GM18951 (cell line): ENCODE measurements at regions not wholly inside any gene's neighbourhood (a gene's known extent, or its start where the extent isn't known, plus 50 kb on each side); places are given as distances from the start of the nearest gene placed in this dataset.

Experiments used
- POLR2A ChIP-seq: IDR thresholded peaks from 4 replicates; pipeline ENCODE4 v1.6.1; 2011; ENCODE audit warnings: mild to moderate bottlenecking; ENCODE audit not compliant: insufficient read length, insufficient read depth; ENCODE audit errors: extremely low read depth
- in situ Hi-C: fragments of 300-500 bp; cut with MboI; formaldehyde crosslinking; loops from one replicate; pipeline ENCODE4 v1.12.0; 2022; ENCODE audit warnings: low sequenced_read_pairs, mixed read lengths, inconsistent platforms; ENCODE audit not compliant: unreplicated experiment

DNA sequence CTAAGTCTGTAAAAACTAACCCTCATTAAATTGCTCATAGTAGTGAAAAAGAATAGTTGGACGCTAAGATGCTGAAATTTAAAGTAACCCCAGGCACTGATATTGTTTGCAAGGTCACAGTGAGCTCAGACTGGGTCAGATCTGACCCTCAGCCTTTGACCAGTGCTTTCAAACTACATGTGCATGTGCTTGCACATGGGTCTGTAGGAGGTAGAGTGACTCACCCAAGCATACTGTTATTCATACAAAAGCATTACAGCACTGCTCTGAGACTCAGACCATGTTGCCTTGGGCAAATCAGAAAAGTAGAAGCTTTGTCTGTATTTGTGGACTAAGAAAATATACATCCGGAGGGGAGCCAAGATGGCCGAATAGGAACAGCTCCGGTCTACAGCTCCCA lies 326.4 kb upstream of the MARCKS start:
- in situ Hi-C loops = no loop called here
- no peak for TF ChIP-seq POLR2A

DNA sequence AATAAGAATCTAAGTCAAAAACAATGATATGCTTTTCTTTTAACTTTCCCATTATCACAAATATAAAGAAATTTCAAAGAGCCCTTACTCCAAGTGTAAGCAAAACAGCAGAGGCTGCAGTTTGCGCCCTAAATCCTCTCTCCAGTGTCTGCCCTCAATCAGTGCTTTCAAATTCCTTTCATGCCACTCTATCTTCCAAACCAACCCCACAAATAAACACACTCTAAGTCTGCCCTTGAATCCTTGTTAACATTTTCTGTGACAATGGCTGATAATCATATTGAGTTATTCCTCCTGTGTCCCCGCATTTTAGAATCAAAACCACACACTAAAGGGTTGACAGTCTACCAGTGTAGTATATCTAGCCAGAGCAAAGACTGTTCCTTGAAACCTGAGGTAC lies 317.9 kb upstream of the MARCKS start:
- no peak for TF ChIP-seq POLR2A
- in situ Hi-C loops = no loop called here

DNA sequence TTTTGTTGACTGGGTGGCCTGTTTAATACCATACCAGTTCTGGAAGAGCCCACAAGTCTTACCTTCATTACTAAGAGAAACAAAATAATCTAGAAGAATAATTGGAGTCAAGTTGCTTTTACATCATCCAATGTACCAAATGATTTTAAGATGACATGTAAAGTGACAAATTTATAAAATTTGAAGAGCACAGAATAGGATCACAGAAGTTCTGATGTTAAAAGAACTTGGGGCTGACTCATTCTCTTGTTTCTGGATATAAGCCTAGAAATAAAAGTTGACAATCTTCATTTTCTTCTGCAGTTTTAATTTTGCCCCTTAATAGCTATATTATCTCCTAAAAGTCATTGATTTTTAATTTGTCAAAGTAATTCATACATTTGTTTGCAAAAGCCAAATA lies 317.5 kb upstream of the MARCKS start:
- in situ Hi-C loops = no loop called here
- TF ChIP-seq POLR2A = no peak

DNA sequence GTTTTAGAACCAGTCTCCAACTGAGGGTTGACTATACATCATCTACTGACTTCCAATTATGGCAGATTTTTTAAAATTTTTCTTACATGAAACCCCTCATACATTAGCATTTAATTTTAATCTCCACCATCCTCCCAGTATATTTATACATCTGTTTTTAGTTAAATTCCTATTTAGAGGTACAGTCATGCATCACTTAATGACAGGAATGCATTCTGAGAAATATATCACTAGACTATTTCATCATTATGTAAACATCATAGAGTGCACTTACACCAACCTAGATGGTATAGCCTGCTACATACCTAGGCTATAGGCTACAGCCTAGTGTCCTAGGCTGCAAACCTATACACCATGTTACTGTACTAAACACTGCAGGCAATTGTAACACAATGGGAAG lies 316.7 kb upstream of the MARCKS start:
- TF ChIP-seq POLR2A = no peak

DNA sequence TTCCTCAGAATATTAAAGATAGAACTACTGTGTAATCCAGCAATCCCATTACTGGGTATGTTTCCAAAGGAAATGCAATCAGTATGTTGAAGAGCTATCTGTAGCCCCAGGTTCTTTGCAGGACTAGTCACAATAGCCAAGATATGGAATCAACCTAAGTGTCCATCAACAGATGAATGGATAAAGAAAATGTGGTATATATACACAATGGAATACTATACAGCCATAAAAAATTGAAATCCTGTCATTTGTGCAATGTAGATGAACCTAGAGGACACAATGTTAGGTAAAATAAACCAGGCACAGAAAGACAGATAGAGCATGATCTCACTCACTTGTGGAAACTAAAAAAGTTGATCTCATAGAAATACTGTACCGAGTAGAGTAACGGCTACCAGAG lies 306.0 kb upstream of the MARCKS start:
- no peak for TF ChIP-seq POLR2A
- in situ Hi-C loops = no loop called here

More for the DNA sequence above, 316.7 kb upstream of the MARCKS start:
- in situ Hi-C loops = no loop called here

DNA sequence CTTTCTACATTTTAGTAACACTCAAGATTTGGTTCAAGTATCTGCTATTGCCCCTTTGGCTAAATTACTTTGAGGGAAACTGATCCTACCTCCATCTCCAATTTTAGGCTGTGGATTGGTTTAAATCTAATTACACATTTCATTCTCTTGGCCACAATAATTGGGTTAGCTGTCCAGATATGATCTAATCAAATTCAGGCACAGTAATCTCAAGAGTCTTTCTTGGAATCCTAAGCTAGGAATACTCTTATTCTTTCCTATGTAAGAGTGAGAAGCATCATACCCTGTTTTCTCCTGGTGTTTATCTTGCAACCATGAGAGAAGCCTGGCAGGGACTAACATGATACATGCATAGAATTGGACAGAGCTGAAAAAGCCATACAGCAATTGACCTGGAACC lies 300.4 kb upstream of the MARCKS start:
- TF ChIP-seq POLR2A = no peak
- in situ Hi-C loops = no loop called here

DNA sequence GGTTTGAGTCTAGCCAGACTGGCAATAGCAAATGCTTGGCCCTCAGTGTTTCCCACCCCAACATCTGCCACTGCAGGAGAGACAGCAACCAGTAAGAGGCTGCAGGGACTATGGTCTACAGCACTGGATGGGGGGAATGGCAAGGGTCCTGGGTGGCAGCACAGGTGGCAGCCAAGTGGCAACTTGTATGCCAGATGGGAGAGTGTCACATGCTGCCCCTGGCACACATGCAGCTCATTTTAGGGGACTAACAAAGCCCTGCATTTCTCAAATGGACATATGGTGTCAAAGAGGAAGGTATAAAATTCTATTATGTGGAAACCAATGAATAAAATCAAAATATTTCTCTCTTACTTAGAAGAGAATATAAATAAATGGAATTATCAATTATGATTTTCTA lies 298.7 kb upstream of the MARCKS start:
- no peak for TF ChIP-seq POLR2A
- in situ Hi-C loops = no loop called here

DNA sequence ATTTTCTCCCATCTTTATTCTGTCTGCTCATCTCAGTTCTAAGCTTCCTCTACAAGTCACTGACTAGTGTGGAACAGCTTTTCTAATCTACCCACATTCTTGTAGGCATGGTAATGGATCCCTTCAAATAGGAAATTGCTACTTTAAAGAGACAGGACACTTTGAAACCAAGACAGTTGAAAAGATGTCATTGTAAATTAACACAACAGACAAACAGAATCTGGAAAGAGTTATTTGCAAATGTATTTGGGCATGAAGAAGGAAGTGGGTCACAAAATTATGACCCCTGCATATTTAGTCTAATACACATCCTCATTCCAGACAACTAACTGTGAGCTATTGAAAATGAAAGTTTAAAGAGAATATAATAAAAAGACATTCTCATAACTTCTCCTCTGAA lies 298.2 kb upstream of the MARCKS start:
- no peak for TF ChIP-seq POLR2A
- in situ Hi-C loops = no loop called here

DNA sequence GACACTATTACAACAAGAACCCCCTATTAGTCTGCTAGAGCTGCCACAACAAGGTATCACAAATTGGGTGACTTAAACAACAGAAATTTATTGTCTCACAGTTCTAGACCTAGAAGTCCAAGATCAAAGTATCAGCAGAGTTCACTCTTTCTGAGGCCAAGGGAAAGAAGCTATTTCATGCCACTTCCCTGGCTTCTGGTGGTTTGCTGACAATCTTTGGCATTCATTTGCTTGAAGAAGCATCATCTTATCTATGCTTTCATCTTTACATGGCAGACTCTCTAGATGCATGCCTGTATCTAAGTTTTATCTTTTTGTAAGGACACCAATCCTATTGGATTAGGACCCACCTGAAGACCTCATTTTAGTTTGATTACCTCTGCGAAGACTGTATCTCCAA lies 296.8 kb upstream of the MARCKS start:
- in situ Hi-C loops = no loop called here
- no peak for TF ChIP-seq POLR2A

DNA sequence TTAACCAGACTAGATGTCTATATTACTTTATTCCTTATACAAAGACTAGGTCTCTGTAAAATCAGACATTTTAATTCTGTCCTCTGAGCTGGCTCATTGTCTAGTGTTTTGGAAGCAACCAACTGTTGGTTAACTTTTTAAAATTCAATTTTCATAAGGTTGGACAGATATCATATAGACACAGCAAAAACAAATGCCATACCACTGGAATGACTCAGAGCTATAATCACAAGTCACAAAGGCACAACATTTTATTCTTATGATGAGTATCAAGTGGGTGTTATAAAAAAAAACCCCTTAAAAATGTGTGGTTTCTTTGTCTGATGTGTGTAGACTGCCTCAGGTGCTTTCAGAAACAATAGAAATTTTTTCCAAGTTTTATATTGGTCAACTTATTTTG lies 296.2 kb upstream of the MARCKS start:
- in situ Hi-C loops = no loop called here
- TF ChIP-seq POLR2A = no peak

DNA sequence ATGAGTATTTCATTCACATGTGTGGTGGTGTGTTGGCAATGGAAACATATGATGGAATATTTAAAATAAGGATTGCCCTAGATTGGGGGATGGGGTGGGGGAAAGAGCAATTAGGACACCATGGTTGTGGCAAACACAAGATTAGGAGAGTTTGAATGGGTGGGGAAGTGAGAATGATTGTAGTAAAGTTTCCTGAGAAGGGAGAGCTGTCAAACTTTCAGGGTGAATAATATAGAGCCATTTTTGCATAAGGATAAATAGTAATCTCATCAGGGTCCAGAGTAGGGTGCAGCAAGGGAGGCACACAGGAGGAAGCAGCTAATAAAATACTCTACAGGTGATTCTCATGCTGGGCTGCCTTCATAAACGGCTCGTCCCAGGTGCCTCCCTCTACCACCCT lies 294.9 kb upstream of the MARCKS start:
- in situ Hi-C loops = no loop called here
- no peak for TF ChIP-seq POLR2A

DNA sequence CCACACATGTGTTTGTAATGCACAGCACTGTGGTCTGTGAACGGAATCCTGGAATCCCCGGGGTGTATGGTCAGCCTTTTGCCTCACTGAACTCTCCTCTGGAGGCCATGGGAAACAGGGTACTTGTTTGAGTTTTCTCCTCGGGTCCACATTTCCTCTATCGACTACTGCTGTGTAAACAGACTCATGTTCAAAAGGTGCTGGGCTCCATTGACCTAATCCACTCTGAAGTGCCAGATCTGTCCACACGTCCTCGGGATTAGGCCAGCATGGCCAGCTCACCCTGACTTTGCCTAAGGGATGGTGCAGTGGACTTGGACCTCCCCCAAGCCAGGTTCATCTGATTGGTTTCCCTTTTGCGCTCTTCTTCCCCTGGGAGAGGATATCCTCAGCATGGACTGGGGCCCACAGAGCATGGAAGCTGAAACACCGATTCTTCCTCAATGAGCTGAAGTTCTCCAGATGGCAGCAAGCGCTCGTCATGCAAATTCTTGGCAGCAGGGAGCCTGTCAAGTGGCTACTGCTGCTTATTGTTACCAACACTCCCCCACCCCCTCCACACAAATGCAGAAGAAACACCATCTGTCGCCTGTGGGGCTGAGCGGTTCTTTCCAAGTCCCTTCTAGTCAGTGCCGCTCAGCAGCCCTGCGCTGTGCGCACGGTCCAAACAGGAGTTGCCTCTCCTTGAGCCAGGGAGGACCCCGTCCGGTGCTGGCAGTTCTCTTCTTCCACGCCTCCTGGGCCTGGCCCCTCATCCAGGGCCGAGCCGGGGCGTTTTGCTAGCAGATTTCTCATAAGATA lies 292.6 kb upstream of the MARCKS start:
- no peak for TF ChIP-seq POLR2A

DNA sequence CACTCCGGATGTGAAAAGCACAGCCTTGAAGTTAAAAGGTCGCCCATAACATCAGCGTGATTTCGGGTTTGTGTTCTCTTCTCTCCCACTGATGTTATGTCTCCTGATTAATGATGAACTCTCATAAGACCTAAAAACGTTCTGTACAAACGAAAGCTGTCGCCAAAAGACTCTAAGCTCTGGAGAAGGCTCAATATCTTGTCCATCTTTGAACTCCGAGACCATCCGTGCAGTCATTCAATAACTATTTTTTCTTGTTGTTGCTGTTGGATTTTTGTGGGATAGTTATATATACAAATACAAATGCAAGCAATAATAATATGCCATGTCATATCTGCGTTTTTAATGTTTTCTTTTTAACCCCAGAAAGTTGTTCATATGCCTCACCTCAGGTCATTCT lies 291.8 kb upstream of the MARCKS start:
- TF ChIP-seq POLR2A = no peak
- in situ Hi-C loops = no loop called here

More for the DNA sequence above, 292.6 kb upstream of the MARCKS start:
- in situ Hi-C loops = no loop called here

DNA sequence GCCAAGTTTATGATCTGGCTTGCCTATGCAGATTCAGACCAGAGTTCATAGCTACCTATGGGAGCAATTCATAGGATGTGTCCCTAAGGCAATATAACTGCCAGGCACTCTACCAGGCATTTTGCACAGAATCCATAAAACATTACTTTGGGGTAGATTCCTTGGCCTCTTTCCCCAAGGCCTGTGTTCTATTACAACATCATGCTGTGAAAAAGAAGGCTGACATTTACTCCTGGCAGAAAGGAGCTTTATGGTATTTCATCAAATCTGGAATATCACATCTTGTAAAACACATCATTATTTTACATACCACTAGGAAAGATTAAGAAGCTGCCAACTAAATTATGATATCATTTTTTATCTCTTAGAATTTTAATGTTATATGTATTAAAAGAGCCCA lies 287.0 kb upstream of the MARCKS start:
- in situ Hi-C loops = no loop called here

More for the DNA sequence above, 287.0 kb upstream of the MARCKS start:
- TF ChIP-seq POLR2A = no peak
